AG09309 (cell line): ENCODE measurements at regions not wholly inside any gene's neighbourhood (a gene's known extent, or its start where the extent isn't known, plus 50 kb on each side); places are given as distances from the start of the nearest gene placed in this dataset.

Experiments
- DNase-seq: peaks from one replicate; pipeline ENCODE4 v3.0.0-alpha.2; 2010; ENCODE audit warnings: low read depth
- H3K4me3 ChIP-seq: 2 replicates; pipeline ENCODE4 v1.5.1; 2011; ENCODE audit warnings: mild to moderate bottlenecking, low read depth, low read length, moderate library complexity; ENCODE audit not compliant: control insufficient read depth
- CTCF ChIP-seq: IDR thresholded peaks from 2 replicates; pipeline ENCODE4 v1.5.1; 2011; ENCODE audit warnings: mild to moderate bottlenecking, low read depth, low read length, inconsistent platforms; ENCODE audit not compliant: insufficient read depth, control insufficient read depth; ENCODE audit errors: missing control alignments

GRCh38 chr17:73984941-73985340, 218.5 kb upstream of the RPL38 start:
- DNase-seq: no peak
- H3K4me3 ChIP-seq: no peak overlapping the region
- TF ChIP-seq CTCF: no peak

- no peak for TF ChIP-seq CTCF
- no peak for DNase-seq
These were observed 217.9 kb upstream of the RPL38 start for GRCh38 chr17:73985466-73986015.

GRCh38 chr17:73986641-73987177, 216.8 kb upstream of the RPL38 start:
- no peak for DNase-seq

More at GRCh38 chr17:73985466-73986015, 217.9 kb upstream of the RPL38 start:
- no peak overlapping the region for H3K4me3 ChIP-seq

GRCh38 chr17:73987395-73987794, 216.1 kb upstream of the RPL38 start:
- no peak for TF ChIP-seq CTCF
- no peak overlapping the region for H3K4me3 ChIP-seq
- DNase-seq: no peak

More at GRCh38 chr17:73986641-73987177, 216.8 kb upstream of the RPL38 start:
- no peak overlapping the region for H3K4me3 ChIP-seq
- no peak for TF ChIP-seq CTCF

GRCh38 chr17:73987845-73988509, 215.5 kb upstream of the RPL38 start:
- no peak for DNase-seq
- TF ChIP-seq CTCF: no peak
- H3K4me3 ChIP-seq: no peak overlapping the region

GRCh38 chr17:73989671-73990070, 213.8 kb upstream of the RPL38 start:
- no peak for DNase-seq
- no peak for TF ChIP-seq CTCF
- no peak overlapping the region for H3K4me3 ChIP-seq
